CD4-positive, alpha-beta T cell treated with Interleukin-4 for 1 hour (primary cell): ENCODE measurements at regions not wholly inside any gene's neighbourhood (a gene's known extent, or its start where the extent isn't known, plus 50 kb on each side); places are given as distances from the start of the nearest gene placed in this dataset.

Source experiments
- DNase-seq, 2 donors: peaks; one replicate each; pipeline ENCODE4 v3.0.0-alpha.2; 2020 to 2022

DNA sequence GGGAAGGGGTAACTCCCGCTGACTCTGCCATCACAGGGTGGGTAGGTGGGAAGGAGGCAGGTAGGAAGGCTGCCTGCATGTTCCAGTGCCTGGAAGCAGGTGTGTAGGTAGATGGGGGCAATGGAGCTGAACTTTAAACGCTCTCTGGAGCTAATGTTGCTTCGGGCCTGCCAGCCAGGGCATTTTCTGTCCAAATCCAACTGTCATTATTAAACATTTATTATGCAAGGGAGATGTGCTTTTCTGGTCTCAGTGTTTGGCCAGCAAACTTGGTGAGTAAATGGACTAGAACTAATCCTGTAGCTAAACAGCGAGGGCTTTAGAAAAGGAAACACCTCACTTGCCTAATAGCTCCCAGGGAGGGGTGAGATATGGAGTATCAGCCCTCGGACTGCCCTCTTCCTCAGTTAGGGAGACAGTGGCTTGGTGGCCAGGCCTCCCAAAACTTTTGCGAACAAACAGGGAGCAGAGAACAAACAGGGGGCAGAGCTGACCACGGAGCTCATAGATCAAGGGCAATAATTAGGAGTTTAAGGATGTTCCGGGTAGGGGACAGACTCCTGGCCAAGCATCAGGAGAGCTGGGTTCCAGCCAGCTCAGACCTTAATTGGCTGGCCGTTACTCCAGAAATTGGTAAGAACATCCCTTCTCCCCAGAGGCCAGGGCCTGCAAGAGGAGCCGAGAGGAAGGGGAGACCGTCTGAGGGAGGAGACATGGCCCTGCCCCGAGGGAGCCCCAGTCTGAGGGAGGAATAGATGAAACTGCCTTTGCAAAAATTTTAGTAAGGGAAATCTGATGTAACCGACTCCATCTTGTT is 131.1 kb downstream of the VEGFA start:
- no peak for DNase-seq

DNA sequence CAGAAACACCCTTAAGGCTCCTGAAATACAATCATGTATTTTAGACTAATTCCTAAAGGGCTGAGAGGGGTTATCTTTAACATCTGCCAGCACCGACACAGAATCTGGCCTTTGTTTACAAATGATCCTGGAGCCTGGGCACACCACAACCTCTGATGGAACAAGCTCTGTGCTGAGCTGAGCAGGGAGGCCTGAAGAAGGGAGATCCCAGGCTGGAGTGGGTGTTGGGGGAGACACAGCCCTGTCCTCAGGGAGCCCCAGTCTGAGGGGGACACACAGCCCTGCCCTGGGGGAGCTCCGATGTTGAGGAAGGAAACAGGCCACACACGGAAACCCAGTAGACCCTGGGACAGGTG is 130.5 kb downstream of the VEGFA start:
- DNase-seq: no peak

DNA sequence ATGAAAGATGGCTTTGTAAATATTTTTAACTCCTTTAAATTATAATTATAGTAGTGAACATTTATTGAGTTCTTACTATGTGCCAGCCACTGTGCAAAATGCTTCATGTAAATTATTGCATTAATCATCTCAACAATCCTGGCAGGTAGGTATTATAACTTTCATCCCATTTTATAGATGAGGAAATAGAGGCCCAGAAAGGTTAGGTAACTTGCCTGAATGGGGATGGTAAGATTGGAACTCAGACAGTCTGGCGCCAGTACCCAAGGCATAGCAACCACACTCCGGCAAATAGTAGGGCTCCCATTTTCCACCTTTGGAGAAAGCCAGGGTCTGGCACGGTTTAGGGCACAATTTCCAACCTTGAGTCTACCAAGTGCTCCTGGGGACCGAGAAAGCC is 129.8 kb downstream of the VEGFA start:
- no peak for DNase-seq

DNA sequence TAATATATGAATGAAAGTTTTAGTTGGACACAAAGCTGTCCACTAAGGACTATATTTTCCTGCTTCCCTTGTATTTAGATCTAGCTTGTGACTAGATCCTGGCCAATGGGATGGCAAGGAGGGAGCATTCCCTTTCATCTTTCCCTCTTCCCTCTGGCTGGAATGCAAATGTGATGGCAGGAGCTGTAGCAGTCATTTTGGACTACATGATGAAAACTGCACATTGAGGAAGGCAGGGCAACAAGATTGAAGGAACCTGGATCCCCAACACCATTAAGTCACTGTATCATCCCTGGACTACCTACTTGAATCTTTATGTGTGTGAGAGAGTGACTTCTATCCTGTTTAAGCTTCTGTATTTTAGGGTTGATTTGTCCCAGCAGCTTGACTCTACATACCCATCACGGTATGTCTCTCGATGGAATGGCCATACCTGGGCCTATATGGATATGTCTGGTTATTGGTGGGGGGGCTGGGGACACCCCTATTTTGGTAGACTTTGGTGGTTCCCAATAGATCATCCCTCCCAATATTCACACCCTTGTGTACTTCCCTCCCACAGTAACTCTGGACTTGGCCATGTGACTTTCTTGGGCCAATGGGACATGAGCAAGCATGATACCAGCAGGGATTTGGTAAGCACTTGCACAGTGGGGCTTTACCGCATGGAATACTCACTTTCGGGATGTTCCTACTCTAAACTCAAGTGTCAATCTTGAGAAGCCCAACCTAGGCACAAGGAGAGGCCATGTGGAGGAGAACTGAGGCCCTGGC is 128.5 kb downstream of the VEGFA start:
- DNase-seq: no peak

DNA sequence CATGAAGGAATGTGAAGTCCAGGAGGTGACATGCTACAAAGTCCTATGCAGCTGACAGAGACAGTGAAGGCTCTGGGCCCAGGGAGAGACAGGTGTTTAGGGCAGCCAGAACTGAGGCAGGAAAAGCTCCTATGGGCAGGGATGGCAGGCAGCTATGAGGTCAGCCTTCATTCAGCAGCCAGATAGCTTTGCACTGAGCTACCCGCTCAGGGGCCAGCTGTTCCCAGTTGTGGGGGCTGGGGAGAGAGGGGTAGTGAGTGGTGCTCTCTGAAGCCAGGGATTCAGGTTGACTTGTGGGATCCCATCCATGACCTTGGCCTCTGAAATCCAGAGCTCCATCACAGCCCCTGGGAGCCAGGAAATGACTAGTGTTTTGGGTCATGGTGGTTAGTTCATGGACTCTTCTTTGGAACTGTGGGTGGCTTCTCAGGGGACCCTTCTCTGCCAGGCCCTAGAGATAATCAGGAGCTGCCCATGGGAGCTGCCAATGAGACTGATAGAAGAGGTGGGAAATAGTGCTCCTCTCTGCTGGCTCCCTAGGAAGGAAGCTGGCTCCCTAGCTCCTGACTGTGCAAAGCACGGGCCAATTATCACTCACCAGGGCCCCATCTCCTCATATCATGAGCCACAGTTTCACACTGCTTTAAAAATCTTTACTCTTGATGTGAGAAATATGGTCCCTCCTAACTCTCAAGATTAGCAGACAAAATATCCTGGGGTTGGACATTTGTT is 127.7 kb downstream of the VEGFA start:
- no peak for DNase-seq

DNA sequence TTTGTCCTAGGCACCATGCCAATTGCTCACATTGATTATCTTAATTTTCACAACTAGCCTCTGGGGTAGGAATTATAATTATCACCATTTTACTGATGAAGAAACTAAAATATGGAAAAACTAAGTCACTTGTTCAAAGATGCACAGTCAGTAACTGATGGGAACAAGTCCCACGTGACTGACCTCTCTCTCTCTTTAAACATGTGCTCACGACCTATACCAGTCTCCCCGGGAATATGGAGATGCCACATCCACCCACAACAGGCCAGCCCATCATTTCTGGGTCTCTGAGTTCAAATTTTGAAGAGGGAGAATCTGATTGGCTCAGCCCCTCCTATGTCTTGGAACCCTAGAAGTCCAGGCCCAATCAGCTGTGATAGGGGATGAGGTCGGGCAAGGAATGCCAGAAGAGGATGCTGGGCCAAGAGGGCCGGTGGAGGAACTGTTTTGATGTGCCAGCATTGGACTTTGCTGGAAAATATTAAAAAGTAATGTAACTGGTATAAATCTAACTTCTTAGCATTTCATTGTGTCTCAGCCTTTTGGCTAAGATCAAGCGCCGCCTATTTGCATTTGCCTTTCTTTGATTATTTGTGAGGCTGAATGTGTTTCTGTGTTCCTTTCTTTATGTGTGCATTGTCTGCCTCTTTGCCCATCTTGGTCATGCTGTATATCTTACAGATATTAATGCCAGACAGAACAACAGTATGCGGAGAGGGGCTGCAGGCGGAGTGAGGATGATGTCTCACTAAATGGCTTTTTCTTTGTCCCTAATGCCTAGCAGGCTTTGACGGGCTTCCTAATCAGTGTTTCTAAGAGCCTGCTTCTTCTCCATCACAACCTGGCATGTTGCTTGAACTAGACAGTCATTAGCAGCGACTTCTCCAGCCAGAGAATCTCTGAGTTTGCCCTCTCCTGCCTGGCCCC is 126.6 kb downstream of the VEGFA start:
- DNase-seq: no peak

DNA sequence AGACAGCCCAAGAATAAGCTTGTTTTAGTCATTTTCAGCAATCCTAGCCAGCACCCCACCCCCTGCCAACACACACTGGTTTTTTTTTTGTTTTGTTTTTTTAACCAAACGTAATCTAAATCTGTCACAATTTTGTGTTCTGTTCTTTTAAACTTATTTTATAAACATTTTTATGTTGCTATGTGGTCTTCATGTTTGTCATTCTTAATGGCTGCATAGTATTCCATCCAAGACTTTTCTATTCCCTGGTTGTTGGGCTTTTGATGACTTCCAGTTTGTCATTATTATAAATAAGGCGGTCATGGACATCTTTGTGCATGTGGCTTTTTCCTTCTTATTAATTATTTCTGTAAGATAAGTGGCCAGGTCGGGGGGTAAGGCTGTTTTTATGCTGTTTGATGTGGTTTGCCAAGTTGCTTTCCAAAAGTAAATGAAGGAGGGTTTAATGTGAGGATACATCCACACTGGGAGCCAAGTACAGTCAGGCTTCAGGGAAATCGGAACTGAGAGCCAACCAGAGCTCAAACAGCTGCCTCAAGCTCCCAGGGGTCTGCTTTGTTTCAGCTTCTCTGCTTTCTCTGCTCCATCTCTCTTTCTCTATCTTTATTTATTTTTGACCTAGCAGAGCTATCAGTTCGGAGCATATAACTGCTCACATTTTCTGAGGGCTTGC is 125.8 kb downstream of the VEGFA start:
- DNase-seq: no peak

DNA sequence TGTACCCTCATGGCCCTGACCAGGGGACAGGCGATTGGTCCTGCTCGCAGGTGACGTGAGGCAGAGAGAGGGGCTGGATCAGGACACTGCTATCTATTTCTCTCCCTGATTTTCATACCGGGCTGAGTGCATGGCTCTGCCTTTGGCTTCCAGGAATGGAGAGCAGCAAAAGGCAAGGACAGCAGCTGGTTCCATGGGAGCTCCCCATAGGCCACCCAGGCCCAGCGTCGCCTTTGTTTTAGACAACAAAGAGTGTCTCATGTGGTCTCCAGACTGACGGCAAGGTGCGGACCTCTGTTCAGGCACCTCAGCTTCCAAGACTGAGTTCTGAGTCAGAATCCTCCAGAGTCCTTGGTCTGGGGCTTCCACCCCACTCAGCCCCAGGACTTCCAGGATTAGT is 123.1 kb downstream of the VEGFA start:
- DNase-seq: no peak

DNA sequence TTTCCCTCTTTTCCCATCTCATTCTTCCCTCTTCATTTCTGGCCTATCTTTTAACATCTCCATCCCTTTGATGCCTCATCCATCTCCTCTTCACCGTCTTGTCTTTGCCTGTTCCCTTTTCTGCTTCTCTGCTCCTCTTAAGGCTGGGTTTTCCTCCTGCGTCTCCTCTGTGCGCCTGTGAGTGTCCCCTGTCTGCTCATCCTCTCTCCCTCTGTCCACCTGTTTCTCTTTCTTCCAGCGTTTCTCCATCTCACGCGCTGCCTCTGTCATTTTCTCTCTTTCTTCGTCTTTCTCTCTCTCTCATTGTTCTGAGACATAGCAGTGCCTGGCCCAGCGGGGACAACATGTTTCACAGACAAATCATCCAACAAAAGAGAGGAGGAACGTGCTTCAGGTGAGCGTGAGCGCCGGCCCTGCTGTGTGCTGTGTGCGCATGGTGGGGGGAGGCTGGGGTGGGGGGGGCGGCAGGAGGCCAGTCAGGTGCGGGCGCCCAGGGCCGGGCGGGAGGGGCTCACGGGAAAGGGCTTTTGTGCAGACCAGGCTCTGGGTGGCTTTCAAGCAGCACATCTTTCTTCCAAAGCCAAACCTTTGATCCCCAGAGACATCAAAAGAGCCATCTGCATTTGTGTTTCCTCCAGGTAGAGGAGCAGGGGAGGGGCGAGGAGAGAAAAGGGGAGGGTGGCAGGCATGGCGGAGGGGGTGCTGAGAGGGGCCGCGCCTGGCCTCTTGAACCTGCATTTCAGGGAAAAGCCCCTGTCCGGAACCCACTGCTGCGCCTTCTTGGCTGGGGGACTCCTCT is 121.3 kb downstream of the VEGFA start:
- DNase-seq: no peak

DNA sequence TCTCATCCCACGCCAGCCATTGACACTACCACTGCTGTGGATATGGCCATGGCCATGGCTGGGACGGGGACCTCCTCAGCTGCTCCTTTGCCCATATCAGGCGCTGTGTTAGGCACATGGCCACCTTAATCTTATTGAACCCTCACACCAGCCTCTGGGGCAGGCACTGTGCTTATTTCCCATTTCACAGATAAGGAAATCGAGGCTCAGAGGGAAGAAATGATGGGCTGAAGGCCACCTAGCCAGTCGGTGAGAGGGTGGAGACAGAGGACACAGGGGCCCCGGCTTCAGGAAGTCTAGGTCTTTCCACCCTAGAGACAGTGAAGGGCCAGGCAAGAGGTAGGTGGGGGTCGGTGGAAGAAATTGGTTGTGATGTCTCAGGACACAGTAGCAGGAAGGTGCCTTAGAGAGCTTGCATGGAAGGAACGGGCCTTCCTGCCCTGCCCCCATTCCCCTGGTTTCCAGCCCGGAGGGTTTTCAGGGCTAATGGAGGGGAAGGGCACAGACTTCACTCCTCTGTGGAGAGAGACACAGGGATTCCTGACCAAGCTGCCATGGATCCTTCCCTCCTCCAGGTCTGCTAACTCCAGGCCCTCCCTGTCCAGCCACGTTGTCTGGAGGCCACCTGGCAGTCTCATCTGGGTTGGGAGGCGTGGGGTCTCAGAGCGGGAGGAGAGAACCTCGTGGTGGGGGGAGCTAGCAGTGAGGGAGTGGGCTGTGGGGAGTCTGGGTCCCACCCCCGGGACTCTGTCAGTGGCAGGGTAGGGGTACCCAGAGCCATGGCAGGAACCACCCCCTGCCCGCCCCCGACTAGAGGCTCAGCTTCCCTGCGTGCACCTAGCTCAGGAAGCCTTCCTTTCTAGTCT is 120.4 kb downstream of the VEGFA start:
- no peak for DNase-seq

DNA sequence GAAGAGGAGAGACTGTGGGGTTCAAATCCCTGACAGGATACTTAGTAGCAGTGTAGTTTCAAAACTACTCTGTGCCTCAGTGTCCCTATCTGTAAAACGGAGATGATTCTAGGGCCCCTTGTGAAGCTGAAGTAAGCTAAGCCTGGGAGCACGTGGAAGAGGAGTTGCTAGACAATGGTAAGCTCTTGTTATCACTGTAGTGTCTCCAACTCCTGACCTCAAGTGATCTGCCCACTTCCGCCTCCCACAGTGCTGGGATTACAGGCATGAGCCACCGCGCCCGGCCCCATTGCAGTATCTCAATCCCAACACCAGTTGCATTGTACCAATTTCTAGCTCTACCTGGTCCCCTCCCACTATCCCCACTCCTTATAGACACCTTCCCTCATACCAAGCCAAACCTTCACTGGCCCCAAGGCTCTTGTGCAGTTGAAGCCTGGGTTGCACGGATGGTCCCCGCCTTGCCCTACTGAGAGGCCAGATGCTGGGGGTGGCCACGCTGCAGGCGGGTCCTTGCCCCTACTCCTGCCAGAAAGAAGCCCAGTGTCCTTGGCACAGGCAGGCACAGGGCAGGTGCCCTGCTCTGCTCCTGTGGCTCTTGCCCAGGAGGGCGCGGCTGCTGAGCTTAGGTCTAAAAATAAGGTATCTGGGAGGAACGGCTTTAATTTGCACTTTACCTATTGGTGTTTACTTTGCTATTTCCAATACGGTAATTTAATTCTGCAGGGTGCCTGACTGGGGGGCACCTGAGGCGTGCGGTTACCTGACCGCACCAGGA is 118.1 kb downstream of the VEGFA start:
- no peak for DNase-seq

DNA sequence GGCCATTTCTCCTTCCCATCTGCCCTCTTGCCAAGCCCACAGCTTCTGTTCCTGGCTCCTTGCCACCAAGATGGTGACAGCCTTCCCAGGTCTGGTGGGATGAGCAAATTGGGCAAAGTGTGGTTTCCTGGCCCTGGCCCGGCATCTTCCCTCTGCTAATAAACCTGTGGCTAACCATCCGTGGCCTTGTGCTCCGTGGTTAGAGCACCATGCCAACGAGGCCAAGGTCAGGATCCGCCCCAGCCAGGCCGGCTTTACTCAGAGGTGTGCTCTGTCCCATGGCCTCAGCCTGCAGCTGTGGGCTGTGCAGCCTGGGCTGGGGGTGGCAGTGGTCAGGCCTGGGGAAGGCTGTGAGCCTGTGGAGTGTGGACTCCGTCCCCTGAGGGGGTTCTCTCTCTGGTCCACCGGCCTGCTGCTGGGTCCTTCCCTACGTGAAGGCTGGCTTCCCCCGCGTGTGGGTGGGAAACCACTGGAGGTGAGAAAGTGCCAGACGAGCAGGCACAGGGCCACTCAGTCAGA is 117.4 kb downstream of the VEGFA start:
- no peak for DNase-seq

DNA sequence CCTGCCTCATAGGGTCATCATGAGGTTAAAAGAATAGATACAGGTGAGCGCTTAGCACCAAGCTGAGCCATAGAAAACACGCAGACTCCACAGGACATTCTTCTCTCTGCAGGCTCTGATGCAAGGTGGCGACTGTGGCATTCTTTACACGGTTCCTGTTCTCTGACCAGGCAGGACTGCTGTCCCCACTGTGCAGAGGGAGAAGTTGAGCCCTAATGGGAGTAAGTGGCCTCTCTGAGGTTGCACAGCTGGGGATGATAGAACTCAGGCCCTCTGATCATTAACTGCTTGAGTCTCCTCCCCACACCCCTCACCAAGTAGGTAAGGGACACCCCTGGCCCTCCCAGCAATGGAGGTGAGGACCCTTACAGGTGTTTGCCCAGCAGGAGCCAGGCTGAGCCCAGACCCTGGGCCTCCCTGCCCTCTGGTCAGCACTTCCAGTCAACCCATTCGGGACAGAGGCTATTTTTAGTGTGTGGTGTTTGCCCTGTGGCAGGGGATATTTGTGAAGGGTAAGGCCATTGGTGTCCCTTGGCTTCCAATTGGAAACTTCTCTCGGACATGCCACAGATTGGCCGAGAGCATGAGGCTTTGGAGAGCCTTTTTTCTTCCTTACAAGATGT is 116.8 kb downstream of the VEGFA start:
- DNase-seq: no peak

DNA sequence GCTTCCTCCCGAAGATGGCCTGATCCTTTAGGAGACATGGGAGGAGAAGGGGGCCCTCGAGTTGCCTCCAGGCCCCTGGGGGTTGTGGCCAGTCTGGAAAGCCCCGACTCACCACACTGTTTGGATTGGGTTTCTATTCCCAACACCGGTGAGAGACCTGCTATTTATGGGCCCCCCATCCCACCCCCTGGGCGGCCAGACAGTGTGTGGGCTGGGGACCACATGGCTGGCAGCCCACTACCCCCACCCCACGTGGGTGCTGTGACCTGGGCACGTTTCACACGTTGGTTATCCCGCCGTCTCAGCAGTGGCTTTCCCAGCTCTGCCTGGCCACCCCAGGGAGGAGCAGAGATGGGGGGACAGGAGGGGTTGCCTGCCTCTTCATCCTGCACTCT is 116.1 kb downstream of the VEGFA start:
- no peak for DNase-seq

DNA sequence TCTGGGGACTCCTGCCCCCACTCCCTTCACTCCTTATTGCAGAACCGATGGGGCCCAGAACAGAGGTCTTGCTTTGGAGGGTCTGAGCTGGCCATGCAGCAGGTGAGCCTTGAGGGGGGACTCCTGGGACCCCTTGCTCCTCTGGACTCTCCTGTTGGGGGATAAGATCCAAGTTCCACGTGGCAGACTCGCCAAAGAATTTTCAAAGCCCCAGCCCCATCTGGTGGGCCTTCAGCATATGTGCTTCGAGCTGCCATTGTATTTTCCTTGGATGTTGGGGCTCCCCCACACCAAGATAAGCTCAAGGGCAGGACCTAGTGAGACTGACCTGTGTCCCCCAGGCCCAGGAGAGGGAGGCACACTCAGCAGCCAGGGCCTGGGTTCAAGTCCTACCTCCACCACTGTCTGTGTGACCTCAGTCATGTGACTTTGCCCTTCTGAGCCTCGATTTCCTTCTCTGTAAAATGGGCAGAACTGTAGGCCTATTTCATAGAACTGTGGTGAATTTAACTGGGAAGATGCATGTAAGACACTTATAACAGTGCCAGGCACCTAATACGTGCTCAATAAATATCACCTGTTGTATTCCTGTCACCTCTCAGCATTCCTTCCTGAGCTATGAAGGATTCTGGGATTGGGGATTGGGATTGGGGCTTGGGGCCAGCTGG is 115.5 kb downstream of the VEGFA start:
- no peak for DNase-seq

DNA sequence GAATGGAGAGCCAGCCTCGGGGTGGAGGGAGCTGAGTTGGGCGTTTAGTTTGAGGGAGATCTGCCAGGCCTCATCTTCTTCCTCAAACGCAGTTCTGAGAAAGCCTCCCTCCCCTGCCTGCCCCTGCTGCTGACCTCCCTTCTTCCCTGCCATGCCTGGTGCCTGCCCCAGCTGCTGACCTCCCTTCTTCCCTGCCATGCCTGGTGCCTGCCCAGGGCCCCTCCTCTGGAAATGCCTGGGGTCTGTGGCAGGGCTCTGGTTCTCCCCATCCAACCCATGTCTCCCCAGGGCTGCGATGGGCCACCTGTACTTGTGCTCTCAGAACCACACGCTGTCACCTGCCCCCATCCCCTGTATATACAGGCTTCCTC is 114.6 kb downstream of the VEGFA start:
- no peak for DNase-seq

DNA sequence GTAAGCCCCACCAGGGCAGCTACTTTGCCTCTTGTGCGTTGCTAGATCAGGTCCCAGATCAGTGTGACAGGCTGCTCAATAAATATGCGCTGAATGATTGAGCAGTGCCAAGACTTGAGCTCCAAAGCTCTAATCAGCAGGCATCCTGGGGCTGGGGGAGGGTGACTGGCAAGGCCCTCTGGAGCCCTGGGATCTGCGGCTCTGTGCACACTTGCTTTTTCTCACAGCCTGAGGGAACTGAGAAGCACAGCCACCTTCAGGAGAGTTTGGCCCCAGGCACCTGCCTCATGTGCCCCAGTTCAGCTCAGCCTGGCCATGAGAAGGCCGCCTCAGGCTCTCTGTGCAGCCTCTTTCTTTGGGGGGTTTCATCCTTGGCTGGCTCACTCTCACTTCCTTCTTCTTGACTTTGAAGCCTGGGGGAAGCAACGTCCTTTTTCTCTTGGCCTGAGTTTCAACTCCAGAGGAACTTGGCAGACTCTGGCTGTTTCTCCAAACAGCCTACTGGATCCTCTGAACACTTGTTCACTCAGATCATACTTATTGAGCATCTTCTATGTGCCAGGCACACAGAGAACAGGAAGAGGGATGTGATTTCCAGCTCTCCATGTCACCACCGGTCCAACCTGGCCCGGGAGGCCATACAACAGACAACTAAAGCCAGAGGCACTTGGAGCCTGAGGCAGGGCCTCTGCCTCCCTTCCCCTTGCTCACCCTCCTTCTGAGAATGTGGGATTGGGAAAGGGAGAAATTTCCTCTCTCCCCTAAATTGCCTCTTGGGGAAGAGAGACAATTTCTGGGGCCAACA is 114.0 kb downstream of the VEGFA start:
- DNase-seq: peak; percentile 0 to 21
